HG03520 (cell line): ENCODE measurements at regions not wholly inside any gene's neighbourhood (a gene's known extent, or its start where the extent isn't known, plus 50 kb on each side); places are given as distances from the start of the nearest gene placed in this dataset.

Experiments
- ATAC-seq: cut with Tn5 transposase; IDR thresholded peaks from one replicate; pipeline ENCODE4 v1.9.1; 2021; ENCODE audit warnings: mild to moderate bottlenecking, moderate library complexity; ENCODE audit not compliant: unreplicated experiment

DNA sequence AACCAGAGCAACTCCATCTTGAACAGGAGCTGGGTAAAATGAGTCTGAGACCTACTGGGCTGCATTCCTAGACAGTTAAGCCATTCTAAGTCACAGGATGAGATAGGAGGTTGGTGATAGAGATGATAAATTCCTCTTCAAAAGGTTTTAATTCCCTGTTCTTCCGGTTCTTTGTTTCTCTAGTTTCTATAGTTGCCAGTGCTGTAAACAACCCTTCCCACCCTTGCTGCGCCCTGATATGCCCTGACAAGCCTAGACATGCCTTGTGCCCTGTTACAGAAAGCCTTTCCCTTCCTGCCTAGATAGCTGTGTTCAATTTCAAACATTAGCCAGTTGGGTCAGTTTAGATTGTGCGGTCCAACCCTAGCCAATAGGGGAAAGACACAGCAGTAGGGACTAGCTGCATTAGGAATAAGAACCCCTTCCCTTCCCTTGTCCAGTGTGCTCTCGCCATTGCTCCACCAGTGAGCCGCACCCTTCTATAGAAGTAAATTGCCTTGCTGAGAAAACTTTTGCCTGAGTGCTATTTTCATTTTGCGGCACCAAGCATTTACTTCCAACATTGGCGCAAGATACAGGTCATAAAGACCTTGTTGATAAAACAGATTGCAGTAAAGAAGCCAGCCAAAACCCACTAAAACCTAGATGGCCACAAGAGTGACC lies 52.5 kb upstream of the CCN2 start:
- ATAC-seq: no peak
